ENCODE measurements at regions not wholly inside any gene's neighbourhood (a gene's known extent, or its start where the extent isn't known, plus 50 kb on each side); places are given as distances from the start of the nearest gene placed in this dataset.

DNA sequence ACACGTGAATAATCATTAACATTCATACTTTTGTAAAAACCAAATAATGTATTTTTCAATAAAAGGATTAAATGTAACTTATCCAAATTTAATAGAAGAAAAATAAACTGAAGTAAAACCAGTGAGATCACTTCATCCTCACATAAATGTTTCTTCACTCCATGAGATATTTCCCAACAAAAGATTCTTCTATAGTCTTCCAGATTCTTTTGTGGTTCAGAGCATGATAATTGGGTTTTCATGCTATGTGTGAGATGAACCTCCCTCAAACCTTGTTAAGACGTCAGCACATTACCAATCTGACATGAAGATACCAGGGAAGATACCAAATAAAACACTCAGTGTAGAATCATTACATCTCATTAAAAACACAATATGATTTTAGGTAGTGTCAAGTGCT is 62.9 kb upstream of the OXGR1 start:
- TF ChIP-seq CTCF (conservative IDR thresholded peaks at IDR 0.05) = no peak
- no peaks in the 10 kb centered on the region for H3K27me3 ChIP-seq (ENCODE audit: insufficient read depth, low read length)
- H2BK120ac ChIP-seq (ENCODE audit: low read depth, low read length, poor library complexity, severe bottlenecking) = no peak overlapping the region
- no peaks in the 10 kb centered on the region for H4K20me1 ChIP-seq (ENCODE audit: control insufficient read depth, insufficient read depth, insufficient read length)
- no peak for DNase-seq
- no peak overlapping the region for H2AFZ ChIP-seq (ENCODE audit: low read length)
- no peak overlapping the region for H3K56ac ChIP-seq (ENCODE audit: insufficient read length, low read depth, low read length)
- H3K23me2 ChIP-seq (ENCODE audit: insufficient read length, low read depth, low read length, poor library complexity, severe bottlenecking) = no peaks in the 10 kb centered on the region
- no peak overlapping the region for H2AK5ac ChIP-seq (ENCODE audit: insufficient read length, low read length)
- no peak overlapping the region for H3K27ac Mint-ChIP-seq
- H3K36me3 Mint-ChIP-seq (ENCODE audit: insufficient read depth in 1 of 3, low read depth in 3 of 3) = peaks cover 5 to 15% (median 7%) of the 10 kb centered on the region in 3 experiments; a peak in 6 of 7 replicates
- no peak overlapping the region for H3K4me3 Mint-ChIP-seq
- no peak overlapping the region for H4K91ac ChIP-seq (ENCODE audit: insufficient read length, low read depth, low read length)
- no peaks in the 10 kb centered on the region; the same call in 1 of the 2 replicates for H3K27me3 Mint-ChIP-seq (ENCODE audit: low read depth)
- no peak overlapping the region for H2BK15ac ChIP-seq (ENCODE audit: low read depth, low read length)
- H3K4ac ChIP-seq (ENCODE audit: low read depth, low read length) = no peak overlapping the region
- H3K4me2 ChIP-seq (ENCODE audit: insufficient read depth, insufficient read length, low read length) = no peak overlapping the region
- H3K79me1 ChIP-seq (ENCODE audit: insufficient read depth, low read depth, low read length, poor library complexity, severe bottlenecking) = no peaks in the 10 kb centered on the region
- no peak overlapping the region for H3K18ac ChIP-seq (ENCODE audit: insufficient read length, low read depth, low read length)
- H3T11ph ChIP-seq (ENCODE audit: low read length) = no peak overlapping the region
- no peak overlapping the region for H3K23ac ChIP-seq (ENCODE audit: insufficient read length, low read depth, low read length)
- H3K4me1 Mint-ChIP-seq = no peaks in the 10 kb centered on the region
- no peak overlapping the region for H2BK20ac ChIP-seq (ENCODE audit: low read depth, low read length, poor library complexity, severe bottlenecking)
- H3K4me1 ChIP-seq (ENCODE audit: insufficient read depth, low read length) = no peaks in the 10 kb centered on the region
- no peak overlapping the region for H4K8ac ChIP-seq (replicated peaks; ENCODE audit: insufficient read length, low read depth, low read length)
- no peak overlapping the region for H3K9ac ChIP-seq (ENCODE audit: extremely low read depth, insufficient read length, low read length)
- H2BK12ac ChIP-seq (ENCODE audit: insufficient read length, low read depth, low read length) = no peak overlapping the region
- no peak overlapping the region for H3K14ac ChIP-seq (ENCODE audit: insufficient read depth, low read length)
- WGBS (ENCODE audit: extremely low coverage, insufficient read length, low lambda C conversion rate) = no CpG with 5 or more reads among the region's 2 CpGs
- H4K5ac ChIP-seq (ENCODE audit: insufficient read length, low read depth, low read length) = no peak overlapping the region
- no peaks in the 10 kb centered on the region for H3K79me2 ChIP-seq (ENCODE audit: insufficient read depth, low read length)
- no peaks in the 10 kb centered on the region for H3K9me3 ChIP-seq (ENCODE audit: control insufficient read depth, low read depth, low read length)
- peaks cover 17 to 28% of the 10 kb centered on the region in 2 experiments for H3K9me3 Mint-ChIP-seq
- H3K27ac ChIP-seq (ENCODE audit: insufficient read length, low read depth, low read length) = no peak overlapping the region
- no peak overlapping the region for H2BK5ac ChIP-seq (ENCODE audit: insufficient read length, low read length)

Measured in H9 (cell line).